Suppressor macrophage treated with lipopolysaccharide for 4 hours (primary cell): ENCODE measurements at regions not wholly inside any gene's neighbourhood (a gene's known extent, or its start where the extent isn't known, plus 50 kb on each side); places are given as distances from the start of the nearest gene placed in this dataset.

Source experiments
- DNase-seq: peaks from one replicate; pipeline ENCODE4 v3.0.0-alpha.2; 2020

DNA sequence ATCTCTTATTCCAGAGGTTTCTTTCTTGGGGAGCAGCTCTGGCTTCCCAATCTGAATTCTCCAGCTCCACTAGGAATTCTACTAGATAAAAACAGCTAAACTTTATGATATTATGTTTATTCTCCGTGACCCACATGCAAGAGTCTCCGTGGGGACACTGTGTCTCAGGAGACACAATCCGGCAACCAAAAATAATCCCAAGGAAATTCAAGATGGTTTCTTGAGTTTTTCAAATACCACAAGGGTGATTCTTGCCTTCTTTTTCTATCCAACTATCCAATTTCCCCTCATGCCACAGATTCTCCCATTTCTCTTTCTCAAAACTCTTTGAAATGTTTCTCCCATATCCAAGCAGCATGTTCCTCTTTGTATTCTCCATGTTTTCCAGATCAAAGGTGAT is 103.1 kb downstream of the FAS start:
- DNase-seq, result no peak

DNA sequence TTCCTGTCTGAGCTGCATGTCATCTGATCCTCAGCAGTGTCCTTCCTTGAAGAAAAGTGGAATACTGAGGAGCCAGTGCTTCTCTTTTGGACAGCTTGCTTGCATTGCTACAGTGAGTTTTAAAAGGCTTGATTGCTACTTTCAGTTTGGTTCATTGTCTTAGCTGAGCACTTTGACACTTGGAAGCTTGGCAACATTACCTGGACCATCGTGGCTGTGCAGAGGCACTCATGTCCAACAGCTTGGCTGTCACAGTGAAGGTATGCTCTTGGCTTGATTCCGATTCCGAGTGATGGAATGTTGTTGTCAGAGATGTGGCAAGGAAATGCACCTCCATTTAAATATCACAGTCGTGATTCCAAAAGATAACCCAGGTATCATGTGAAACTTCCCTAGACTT is 102.4 kb downstream of the FAS start:
- no peak for DNase-seq

DNA sequence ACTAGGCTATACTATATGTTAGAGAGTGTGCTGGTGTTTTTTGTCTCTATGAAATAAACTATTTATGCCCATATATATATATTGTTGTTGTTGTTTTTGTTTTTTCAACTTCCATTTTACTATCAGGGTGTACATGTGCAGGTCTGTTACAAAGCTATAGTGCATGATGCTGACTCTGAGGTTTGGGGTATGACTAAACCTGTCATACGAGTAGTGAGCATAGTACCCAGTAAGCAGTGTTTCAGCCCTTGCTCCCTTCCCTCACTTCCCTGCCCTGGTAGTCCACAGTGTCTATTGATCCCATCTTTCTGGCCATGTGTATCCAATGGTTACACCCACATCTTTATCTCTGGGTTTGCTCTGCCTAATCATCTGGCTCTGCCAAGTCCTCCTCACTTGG is 101.8 kb downstream of the FAS start:
- DNase-seq, result no peak

DNA sequence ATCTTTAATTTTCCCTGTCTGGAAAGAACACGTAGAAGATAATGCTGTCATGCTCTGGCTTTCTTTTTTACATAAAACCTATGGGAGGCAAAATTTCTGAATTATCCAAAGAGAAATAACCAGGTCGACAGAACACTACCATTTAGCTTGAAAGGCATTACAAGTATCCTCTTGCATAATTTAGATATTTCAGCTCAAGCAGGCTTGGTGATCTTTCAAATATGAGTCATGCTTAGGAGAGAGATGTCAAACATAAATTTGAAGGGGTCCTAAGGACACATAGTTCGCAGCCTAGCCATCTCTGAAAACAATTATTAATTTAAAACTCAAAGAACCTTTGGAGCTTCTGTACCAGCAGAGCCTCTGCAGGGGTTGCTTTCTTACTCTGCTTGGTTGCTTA is 100.9 kb downstream of the FAS start:
- DNase-seq, result peak; percentile 32

DNA sequence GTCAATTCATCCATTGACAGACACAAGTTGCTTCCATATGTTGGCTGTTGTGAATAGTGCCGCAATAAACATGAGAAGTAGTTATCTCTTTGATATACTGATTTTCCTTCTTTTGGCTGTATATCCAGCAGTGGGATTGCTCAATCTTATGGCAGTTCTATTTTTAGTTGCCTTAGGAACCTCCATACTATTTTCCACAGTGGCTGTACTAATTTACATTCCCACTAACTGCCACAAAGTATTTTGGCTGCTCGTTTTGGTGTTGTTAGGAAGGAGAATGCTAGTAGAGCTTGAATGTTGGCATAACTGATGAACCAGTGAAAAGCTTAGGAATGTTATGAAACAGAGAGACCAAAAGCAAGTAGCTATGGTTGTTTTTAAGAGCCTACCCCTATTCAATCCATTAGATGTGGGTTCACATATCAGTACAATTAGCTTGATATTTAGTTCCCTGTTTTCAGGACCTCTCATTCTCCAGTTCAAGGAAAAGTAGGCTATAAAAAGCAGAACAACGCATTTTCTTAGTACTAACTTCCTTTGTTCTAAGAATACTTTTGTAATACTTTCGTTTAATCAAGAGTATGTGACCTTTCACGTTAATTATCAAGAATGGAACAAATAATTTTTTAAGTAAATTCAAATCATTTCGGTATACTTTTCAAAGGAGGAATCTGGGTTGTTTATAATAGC is 100.3 kb downstream of the FAS start:
- DNase-seq, result peak; percentile 65

DNA sequence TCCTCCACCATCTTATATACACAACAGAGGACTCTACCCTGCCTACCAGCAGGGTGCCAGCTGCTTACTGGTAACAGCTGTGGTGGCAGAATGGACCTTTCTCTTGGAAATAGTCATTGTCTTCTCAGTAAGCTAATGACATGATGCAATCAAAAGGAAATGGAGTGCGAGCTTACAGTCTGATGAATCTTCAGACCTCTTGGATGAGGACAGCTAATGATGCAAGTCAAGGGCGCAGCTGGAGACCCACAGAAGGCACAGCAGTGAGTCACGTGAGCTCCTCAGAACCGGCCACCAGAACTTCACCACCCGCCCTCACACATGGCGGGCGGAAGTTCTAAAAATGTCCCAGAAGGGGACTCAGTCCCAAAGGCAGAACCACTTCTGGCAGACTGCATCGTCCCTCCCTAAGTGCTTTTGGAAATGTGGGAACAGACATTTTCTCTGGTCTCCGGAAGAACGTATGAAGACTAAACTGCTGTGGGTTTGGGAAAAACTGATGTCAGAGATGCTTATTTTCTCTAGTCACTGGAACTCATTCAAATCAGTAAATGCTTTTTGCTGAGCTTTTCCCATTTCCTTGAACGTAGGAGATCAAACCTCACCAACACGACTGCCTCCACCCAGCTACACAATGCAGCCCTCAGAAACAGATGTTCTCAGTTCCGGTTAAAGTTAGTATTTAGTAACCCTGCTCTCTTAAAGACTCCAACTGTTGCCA is 96.4 kb downstream of the FAS start:
- DNase-seq, result peak; percentile 94

DNA sequence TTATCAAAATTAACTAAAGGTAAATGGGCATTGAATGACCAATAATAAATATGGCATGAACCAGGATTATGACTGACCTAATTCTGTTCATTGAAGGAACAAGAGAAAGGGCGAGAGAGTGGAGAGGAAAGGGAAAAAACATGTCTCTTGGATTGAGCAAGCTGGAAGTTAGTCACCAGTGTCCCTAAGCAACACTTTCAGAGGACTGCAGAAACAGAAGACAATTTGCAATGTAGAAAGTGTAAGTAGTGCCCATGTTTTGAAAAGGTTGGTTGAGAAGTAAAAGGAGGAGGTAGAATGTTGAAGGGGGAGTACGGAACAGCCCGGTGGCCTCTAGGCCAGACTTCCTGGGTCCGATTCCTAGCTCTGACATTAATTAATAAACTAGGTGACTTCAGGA is 94.6 kb downstream of the FAS start:
- DNase-seq, result peak; percentile 87

DNA sequence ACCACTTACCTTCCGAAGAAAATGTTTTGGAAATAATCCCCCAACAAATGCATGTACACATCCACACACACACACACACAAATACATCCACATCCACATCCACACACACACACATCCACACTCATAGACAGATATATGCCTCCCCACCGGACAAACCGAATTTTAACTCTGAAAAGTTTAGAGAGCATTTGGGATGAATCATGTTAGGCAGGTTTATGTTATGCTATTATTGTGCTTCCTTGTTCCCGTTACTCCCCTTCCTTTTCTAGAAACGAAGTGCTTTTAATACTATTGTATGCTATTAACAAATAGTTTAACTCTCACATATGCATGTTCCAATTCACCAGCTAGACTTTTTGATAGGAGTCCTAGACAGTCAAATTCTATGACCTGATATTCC is 91.5 kb downstream of the FAS start:
- no peak for DNase-seq

DNA sequence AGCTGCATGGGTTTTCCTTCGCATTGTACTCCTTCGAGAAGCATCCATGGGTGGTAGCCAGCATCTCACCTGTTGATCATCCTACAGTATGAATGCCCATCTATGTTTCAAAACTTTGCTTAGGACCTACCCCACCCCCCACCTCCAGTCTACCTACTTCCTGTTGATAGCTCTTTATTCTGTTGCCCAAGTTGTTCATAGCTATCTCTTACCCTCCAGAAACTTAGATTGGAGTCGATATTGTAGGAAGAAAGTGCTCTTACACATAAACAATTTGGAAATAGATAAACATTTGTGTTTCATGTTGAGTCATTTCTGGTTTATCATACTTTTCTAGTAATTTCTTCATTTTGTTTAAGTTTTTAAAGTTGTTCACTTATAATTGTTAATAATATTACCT is 90.1 kb downstream of the FAS start:
- no peak for DNase-seq

DNA sequence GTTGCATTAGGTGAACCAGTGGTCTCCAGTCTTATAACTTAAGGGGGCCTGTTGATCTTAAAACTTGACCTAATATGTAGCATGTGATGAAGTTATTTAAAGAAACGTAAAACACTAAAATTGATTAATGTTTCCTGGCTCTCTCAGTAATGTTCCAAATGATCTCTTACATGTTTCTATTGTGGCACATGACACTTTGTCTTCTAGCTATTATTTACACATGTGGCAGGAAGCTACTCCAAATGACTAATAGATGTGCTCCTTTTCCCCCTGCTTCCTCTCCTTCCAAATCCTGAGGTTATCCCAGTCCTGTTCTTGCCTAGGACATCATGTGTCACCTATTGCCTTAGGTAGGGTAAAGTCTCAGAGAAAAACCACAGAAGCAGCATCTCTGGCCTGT is 89.4 kb downstream of the FAS start:
- no peak for DNase-seq

DNA sequence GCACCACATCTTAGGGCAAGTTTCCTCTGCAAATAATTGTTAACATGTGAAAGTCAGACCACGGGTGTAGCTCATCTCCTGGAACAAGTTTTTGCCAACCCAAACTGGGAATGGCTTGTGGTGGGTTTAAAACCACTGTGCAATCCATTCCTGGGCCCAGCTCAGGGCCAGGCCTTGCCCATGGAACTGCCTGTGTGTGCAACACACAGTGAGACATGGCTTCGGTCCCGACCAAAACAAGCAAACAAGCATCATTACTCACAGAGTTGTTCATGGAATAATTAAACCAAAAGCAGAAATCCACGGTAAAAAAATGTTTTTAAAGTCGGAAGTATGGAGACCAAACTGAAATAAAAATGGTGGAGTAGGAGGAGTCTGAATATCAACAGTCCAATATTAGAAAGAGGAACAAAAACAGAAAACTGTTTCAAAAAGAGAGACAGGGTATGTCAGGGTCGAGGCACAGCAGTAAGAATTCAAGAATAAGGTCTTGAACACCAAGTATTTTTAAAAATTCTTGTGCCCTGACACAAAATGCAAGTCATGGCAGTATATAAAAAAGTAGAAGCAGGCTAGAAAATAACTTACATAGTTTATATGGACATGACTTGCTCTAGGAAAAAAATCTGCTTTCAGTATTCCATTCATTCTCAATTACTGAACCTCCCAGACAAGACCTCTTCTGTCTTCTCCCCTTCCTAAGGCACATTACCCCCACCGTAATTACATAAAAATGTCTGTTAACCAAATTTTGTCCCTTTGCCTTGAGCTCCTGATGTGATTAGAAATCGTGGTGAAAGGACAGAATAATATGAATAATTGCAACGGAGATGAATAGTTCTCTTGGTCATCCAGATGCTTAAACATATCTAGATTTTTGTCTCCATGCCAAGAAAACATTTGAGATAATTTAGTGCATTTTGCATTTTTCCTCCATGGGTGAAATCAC is 88.4 kb downstream of the FAS start:
- DNase-seq, result no peak

DNA sequence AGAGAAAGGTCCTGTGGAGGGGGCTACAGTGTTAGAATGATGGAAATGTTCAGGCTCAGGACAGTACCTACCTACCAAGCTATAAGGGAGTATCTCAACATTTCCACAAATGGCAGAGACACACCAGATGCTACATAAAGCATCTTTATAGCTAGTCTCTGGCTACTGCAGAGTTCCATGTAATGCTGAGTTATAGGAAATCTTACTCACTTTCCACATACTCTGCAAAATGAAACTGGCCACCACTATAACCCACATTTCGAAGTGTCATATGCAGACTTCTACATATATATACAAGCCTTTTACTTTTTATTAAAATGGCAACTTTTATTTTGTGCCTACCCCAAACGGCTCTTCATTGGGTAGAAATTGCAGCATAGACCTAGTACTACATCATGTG is 85.5 kb downstream of the FAS start:
- no peak for DNase-seq

DNA sequence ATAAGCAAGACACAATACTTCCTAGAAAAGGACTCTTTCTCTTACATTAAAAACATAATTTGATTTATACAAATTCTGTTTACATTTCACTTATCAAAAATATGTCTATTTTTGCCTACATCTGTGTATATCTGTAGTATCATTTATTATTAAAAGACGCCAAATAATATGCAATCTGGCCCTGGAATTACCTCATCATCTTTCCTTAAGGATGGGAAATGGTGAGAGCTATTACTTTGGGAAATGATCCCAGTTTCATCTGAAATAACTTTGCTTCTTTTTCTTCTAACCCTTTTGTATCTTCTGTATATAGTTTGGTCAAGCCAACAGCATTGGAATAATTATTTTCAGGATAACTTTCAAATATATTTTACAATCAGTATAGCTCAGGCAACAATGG is 85.0 kb downstream of the FAS start:
- no peak for DNase-seq

DNA sequence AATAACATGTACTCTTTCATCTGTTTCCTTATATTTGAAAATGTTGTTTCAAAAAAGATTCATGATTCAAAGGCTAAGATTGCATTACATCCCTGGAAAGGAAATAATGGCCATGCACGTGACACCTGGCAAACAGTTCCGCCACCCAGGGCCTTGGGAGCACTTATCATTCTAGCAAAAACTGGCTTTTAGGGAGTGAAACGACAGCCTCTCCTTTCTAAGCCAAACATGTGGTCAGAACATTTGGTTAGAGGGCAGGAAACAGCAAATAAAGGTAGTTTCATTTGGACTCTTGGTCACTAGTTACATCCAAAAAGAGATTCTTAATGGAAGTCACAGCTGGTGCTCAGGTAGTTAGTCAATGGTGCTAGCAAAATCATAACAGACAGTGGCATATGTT is 83.5 kb downstream of the FAS start:
- no peak for DNase-seq

DNA sequence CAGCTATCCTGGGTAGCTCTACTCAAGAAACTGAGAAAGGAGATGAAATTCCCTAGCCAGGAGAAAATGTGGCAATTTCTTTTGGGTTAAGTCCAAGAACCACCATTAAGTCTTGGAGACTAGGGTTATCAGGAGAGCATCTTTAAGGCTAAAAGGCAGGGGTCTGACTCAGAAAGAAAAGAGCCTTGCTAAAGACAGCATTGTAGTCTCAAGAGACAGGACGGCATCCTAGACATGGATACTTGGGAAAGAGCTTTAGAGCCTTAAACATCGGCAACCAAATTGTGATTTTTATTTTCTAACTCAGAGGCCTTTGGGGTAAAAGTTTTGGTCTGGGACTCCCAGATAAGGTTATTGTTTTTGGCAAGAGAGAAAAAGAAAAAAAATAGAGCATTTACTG is 83.1 kb downstream of the FAS start:
- DNase-seq, result no peak

DNA sequence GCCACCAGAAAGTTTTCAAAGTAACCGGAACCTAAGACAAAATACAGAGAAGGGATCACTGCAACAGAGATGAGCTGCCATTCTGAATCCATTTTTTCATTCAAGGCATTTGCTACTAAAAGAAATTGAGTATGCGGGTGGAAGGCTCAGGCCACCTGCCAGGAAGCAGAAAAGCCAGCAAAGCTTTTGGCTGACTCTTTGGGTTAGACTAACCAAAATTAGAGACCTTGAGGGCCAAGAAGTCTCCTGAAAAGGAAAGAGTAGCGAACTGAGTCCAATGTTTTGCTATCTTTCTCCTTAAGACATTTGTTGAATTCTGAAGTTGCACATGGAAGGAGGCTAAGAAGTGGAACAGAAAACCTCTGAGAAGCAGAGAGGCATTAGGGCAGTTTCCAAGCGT is 79.0 kb downstream of the FAS start:
- no peak for DNase-seq
